Loucy (cell line): ENCODE measurements at regions not wholly inside any gene's neighbourhood (a gene's known extent, or its start where the extent isn't known, plus 50 kb on each side); places are given as distances from the start of the nearest gene placed in this dataset.

Experiments
- H2AFZ ChIP-seq: fragments of 200-600 bp; sonication (generic); 2 replicates; pipeline ENCODE4 v1.6.0; 2016; ENCODE audit warnings: antibody characterized with exemption, mild to moderate bottlenecking, low read length, moderate library complexity
- H3F3A ChIP-seq: fragments of 200-600 bp; 2 replicates; pipeline ENCODE4 v1.6.0; 2016; ENCODE audit warnings: antibody characterized with exemption, low read depth, mild to moderate bottlenecking
- H3K27me3 ChIP-seq: fragments of 200-600 bp; sonication (generic); 2 replicates; pipeline ENCODE4 v1.6.1; 2014; ENCODE audit warnings: low read length, mild to moderate bottlenecking; ENCODE audit not compliant: insufficient read depth, poor library complexity, severe bottlenecking
- H3K36me3 ChIP-seq: fragments of 200-600 bp; sonication (generic); 2 replicates; pipeline ENCODE4 v1.6.1; 2016; ENCODE audit warnings: low read length; ENCODE audit not compliant: insufficient read depth
- H3K4me1 ChIP-seq: fragments of 200-600 bp; sonication (generic); 2 replicates; pipeline ENCODE4 v1.5.1; 2014; ENCODE audit warnings: low read length, mild to moderate bottlenecking; ENCODE audit not compliant: insufficient read depth, poor library complexity, severe bottlenecking
- H3K4me2 ChIP-seq: fragments of 200-600 bp; sonication (generic); 2 replicates; pipeline ENCODE4 v1.6.0; 2014; ENCODE audit warnings: antibody characterized with exemption, low read length, low read depth, mild to moderate bottlenecking; ENCODE audit not compliant: poor library complexity, severe bottlenecking
- H3K4me3 ChIP-seq: fragments of 200-600 bp; sonication (generic); 2 replicates; pipeline ENCODE4 v1.5.1; 2014; ENCODE audit warnings: low read length, mild to moderate bottlenecking, mixed read lengths; ENCODE audit not compliant: poor library complexity, severe bottlenecking
- H3K79me2 ChIP-seq: fragments of 200-600 bp; sonication (generic); 2 replicates; pipeline ENCODE4 v1.6.1; 2014; ENCODE audit warnings: low read length; ENCODE audit not compliant: insufficient read depth
- H3K9ac ChIP-seq: fragments of 200-600 bp; sonication (generic); 2 replicates; pipeline ENCODE4 v1.6.0; 2014; ENCODE audit warnings: mild to moderate bottlenecking, low read depth, low read length, moderate library complexity; ENCODE audit not compliant: poor library complexity, severe bottlenecking
- H3K9me2 ChIP-seq: fragments of 200-600 bp; sonication (generic); replicated peaks from 2 replicates; pipeline ENCODE4 v1.6.1; 2016; ENCODE audit warnings: low read depth, low read length, mixed read lengths
- H3K9me3 ChIP-seq: fragments of 200-600 bp; sonication (generic); 2 replicates; pipeline ENCODE4 v1.6.1; 2014; ENCODE audit warnings: mild to moderate bottlenecking, antibody characterized with exemption, low read length, low read depth; ENCODE audit not compliant: insufficient read depth
- H4K20me1 ChIP-seq: fragments of 200-600 bp; sonication (generic); 2 replicates; pipeline ENCODE4 v1.6.0; 2014; ENCODE audit warnings: antibody characterized with exemption, low read length, mild to moderate bottlenecking; ENCODE audit not compliant: insufficient read depth, poor library complexity, severe bottlenecking
- EZH2phosphoT487 ChIP-seq: fragments of 200-600 bp; IDR thresholded peaks from 2 replicates; pipeline ENCODE4 v1.6.1; 2018; ENCODE audit warnings: antibody characterized with exemption, mild to moderate bottlenecking, moderate library complexity, borderline replicate concordance
- TF ChIP-seq, protein P1 (sequence below): fragments of 200-600 bp; sonication (generic); conservative IDR thresholded peaks from 2 replicates; pipeline ENCODE4 v1.5.1; 2014; ENCODE audit warnings: mild to moderate bottlenecking, antibody characterized with exemption, low read length

GRCh38 chr3:95719481-95719880, 1094.9 kb upstream of the EPHA6 start:
- H3K27me3 ChIP-seq, result no peaks in the 10 kb centered on the region
- H2AFZ ChIP-seq, result no peak overlapping the region
- no peaks in the 10 kb centered on the region for H3F3A ChIP-seq
- H3K4me3 ChIP-seq, result no peak overlapping the region
- H3K36me3 ChIP-seq, result no peaks in the 10 kb centered on the region
- TF ChIP-seq, protein P1, sequence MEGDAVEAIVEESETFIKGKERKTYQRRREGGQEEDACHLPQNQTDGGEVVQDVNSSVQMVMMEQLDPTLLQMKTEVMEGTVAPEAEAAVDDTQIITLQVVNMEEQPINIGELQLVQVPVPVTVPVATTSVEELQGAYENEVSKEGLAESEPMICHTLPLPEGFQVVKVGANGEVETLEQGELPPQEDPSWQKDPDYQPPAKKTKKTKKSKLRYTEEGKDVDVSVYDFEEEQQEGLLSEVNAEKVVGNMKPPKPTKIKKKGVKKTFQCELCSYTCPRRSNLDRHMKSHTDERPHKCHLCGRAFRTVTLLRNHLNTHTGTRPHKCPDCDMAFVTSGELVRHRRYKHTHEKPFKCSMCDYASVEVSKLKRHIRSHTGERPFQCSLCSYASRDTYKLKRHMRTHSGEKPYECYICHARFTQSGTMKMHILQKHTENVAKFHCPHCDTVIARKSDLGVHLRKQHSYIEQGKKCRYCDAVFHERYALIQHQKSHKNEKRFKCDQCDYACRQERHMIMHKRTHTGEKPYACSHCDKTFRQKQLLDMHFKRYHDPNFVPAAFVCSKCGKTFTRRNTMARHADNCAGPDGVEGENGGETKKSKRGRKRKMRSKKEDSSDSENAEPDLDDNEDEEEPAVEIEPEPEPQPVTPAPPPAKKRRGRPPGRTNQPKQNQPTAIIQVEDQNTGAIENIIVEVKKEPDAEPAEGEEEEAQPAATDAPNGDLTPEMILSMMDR, result no peak
- no peak for TF ChIP-seq EZH2phosphoT487
- no peaks in the 10 kb centered on the region for H3K9me3 ChIP-seq
- H3K9ac ChIP-seq, result no peak overlapping the region
- no peaks in the 10 kb centered on the region for H3K79me2 ChIP-seq
- no peaks in the 10 kb centered on the region for H4K20me1 ChIP-seq
- H3K4me1 ChIP-seq, result no peaks in the 10 kb centered on the region
- no peak overlapping the region for H3K4me2 ChIP-seq
- H3K9me2 ChIP-seq, result no peaks in the 10 kb centered on the region

- TF ChIP-seq EZH2phosphoT487, result no peak
- TF ChIP-seq, protein P1, result no peak
- H3K4me1 ChIP-seq, result no peaks in the 10 kb centered on the region
- no peaks in the 10 kb centered on the region for H3F3A ChIP-seq
- H3K36me3 ChIP-seq, result no peaks in the 10 kb centered on the region
- H3K4me2 ChIP-seq, result no peak overlapping the region
- no peaks in the 10 kb centered on the region for H4K20me1 ChIP-seq
- no peak overlapping the region for H3K9ac ChIP-seq
- H2AFZ ChIP-seq, result no peak overlapping the region
- no peaks in the 10 kb centered on the region for H3K9me2 ChIP-seq
- H3K79me2 ChIP-seq, result no peaks in the 10 kb centered on the region
- no peak overlapping the region for H3K4me3 ChIP-seq
- H3K27me3 ChIP-seq, result no peaks in the 10 kb centered on the region
- H3K9me3 ChIP-seq, result no peaks in the 10 kb centered on the region
Observed at GRCh38 chr3:95721938-95722337, 1092.5 kb upstream of the EPHA6 start.

- Histone ChIP-seq H3K9me3 (no peaks in the 10 kb centered on the region), H3F3A (no peaks in the 10 kb centered on the region), H3K4me3 (no peak overlapping the region), H3K9ac (no peak overlapping the region), H4K20me1 (no peaks in the 10 kb centered on the region), H3K4me2 (no peak overlapping the region), H3K4me1 (no peaks in the 10 kb centered on the region), H3K79me2 (no peaks in the 10 kb centered on the region), H3K9me2 (no peaks in the 10 kb centered on the region), H2AFZ (no peak overlapping the region), H3K36me3 (no peaks in the 10 kb centered on the region), H3K27me3 (no peaks in the 10 kb centered on the region)
- no peak for TF ChIP-seq EZH2phosphoT487
Observed at GRCh38 chr3:95725770-95726169, 1088.6 kb upstream of the EPHA6 start.

DNA sequence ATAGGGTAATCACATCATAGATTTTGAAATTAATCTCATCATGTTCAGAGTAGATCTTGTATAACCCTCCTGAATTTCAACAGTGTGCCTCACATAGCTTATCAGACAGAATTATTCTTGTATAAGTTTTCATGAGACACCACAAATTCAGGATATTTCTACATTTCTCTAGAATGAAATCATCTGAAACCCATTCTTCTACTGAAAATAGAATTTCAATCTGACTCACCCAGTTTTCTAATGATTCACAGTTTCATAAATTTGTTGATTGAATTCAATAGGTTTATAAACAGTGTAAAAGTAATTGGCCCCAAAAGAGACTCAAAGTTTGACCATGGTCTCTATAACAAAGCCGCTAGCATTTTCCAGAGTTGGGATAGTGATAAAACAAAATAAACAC, 1082.6 kb upstream of the EPHA6 start:
- no peak overlapping the region for H3K9ac ChIP-seq
- H2AFZ ChIP-seq, result no peak overlapping the region
- no peaks in the 10 kb centered on the region for H3K9me3 ChIP-seq
- H3K4me2 ChIP-seq, result no peak overlapping the region
- H4K20me1 ChIP-seq, result no peaks in the 10 kb centered on the region
- no peaks in the 10 kb centered on the region for H3F3A ChIP-seq
- H3K9me2 ChIP-seq, result no peaks in the 10 kb centered on the region
- no peaks in the 10 kb centered on the region for H3K4me1 ChIP-seq
- no peaks in the 10 kb centered on the region for H3K36me3 ChIP-seq
- no peak overlapping the region for H3K4me3 ChIP-seq
- H3K27me3 ChIP-seq, result no peaks in the 10 kb centered on the region
- H3K79me2 ChIP-seq, result no peaks in the 10 kb centered on the region
- TF ChIP-seq, protein P1, result no peak
- no peak for TF ChIP-seq EZH2phosphoT487
